Astrocyte (in vitro differentiated cells and primary cell): ENCODE measurements at regions not wholly inside any gene's neighbourhood (a gene's known extent, or its start where the extent isn't known, plus 50 kb on each side); places are given as distances from the start of the nearest gene placed in this dataset.

Source experiments
- DNase-seq: peaks from one replicate; pipeline ENCODE4 v3.0.0-alpha.2; 2010; ENCODE audit warnings: low read depth
- FAIRE-seq: peaks from 2 replicates; lab custom pipeline; 2011; peaks lifted over from hg19 to GRCh38; lab: Jason Lieb, UNC
- H2AFZ ChIP-seq: 2 replicates; pipeline ENCODE4 v1.6.0; 2012; ENCODE audit warnings: low read depth, low read length, inconsistent platforms
- H3K27ac ChIP-seq: 2 replicates; pipeline ENCODE4 v1.5.1; 2011; ENCODE audit warnings: low read depth, low read length, inconsistent platforms
- H3K27me3 ChIP-seq: 2 replicates; pipeline ENCODE4 v1.6.0; 2011; ENCODE audit warnings: low read length, inconsistent platforms; ENCODE audit not compliant: insufficient read depth
- H3K36me3 ChIP-seq: 2 replicates; pipeline ENCODE4 v1.5.1; 2011; ENCODE audit warnings: low read length, inconsistent platforms; ENCODE audit not compliant: insufficient read depth
- H3K4me1 ChIP-seq: 2 replicates; pipeline ENCODE4 v1.5.1; 2011; ENCODE audit warnings: low read length, inconsistent platforms; ENCODE audit not compliant: insufficient read depth
- H3K4me2 ChIP-seq: 2 replicates; pipeline ENCODE4 v1.6.0; 2012; ENCODE audit warnings: low read length, inconsistent platforms
- H3K4me3 ChIP-seq: 2 replicates; pipeline ENCODE4 v1.5.1; 2011; ENCODE audit warnings: low read depth, mild to moderate bottlenecking, low read length, inconsistent platforms; ENCODE audit not compliant: insufficient read depth
- H3K79me2 ChIP-seq: 2 replicates; pipeline ENCODE4 v1.6.0; 2012; ENCODE audit warnings: mild to moderate bottlenecking, low read length, inconsistent platforms; ENCODE audit not compliant: insufficient read depth
- H3K9ac ChIP-seq: 2 replicates; pipeline ENCODE4 v1.6.0; 2012; ENCODE audit warnings: mild to moderate bottlenecking, low read length, inconsistent platforms
- H3K9me3 ChIP-seq: 2 replicates; pipeline ENCODE4 v1.5.1; 2012; ENCODE audit warnings: low read depth, mild to moderate bottlenecking, low read length, inconsistent platforms; ENCODE audit not compliant: insufficient read depth
- H4K20me1 ChIP-seq: 2 replicates; pipeline ENCODE4 v1.6.0; 2012; ENCODE audit warnings: low read length, inconsistent platforms; ENCODE audit not compliant: insufficient read depth
- H3K27ac Mint-ChIP-seq: one replicate; pipeline ENCODE4 v1.8.0; 2021; ENCODE audit warnings: mild to moderate bottlenecking, mixed read lengths; ENCODE audit not compliant: unreplicated experiment
- H3K27me3 Mint-ChIP-seq: one replicate; pipeline ENCODE4 v1.8.0; 2021; ENCODE audit warnings: low read depth, mixed read lengths; ENCODE audit not compliant: unreplicated experiment
- H3K36me3 Mint-ChIP-seq: one replicate; pipeline ENCODE4 v1.8.0; 2021; ENCODE audit warnings: low read depth, mixed read lengths; ENCODE audit not compliant: unreplicated experiment
- H3K4me1 Mint-ChIP-seq: one replicate; pipeline ENCODE4 v1.8.0; 2021; ENCODE audit warnings: low read depth, mixed read lengths; ENCODE audit not compliant: unreplicated experiment
- H3K4me3 Mint-ChIP-seq: one replicate; pipeline ENCODE4 v1.8.0; 2021; ENCODE audit warnings: mild to moderate bottlenecking, moderate library complexity, mixed read lengths; ENCODE audit not compliant: unreplicated experiment
- H3K9me3 Mint-ChIP-seq: one replicate; pipeline ENCODE4 v1.8.0; 2021; ENCODE audit warnings: mild to moderate bottlenecking, mixed read lengths; ENCODE audit not compliant: unreplicated experiment
- CTCF ChIP-seq: IDR thresholded peaks from 2 replicates; pipeline ENCODE4 v1.5.1; 2011; ENCODE audit warnings: low read depth, mild to moderate bottlenecking, inconsistent platforms, low read length, moderate library complexity; ENCODE audit not compliant: insufficient read depth
- EZH2 ChIP-seq: IDR thresholded peaks from 2 replicates; pipeline ENCODE4 v1.6.1; 2012; ENCODE audit warnings: mild to moderate bottlenecking, low read length, inconsistent platforms; ENCODE audit not compliant: insufficient read depth

- Histone ChIP-seq H3K4me2 (no peak overlapping the region), H4K20me1 (no peaks in the 10 kb centered on the region), H3K27ac (no peak overlapping the region), H3K4me1 (no peaks in the 10 kb centered on the region), H3K9ac (no peak overlapping the region), H3K79me2 (no peaks in the 10 kb centered on the region), H2AFZ (no peak overlapping the region), H3K9me3 (no peaks in the 10 kb centered on the region), H3K36me3 (no peaks in the 10 kb centered on the region), H3K4me3 (no peak overlapping the region), H3K27me3 (no peaks in the 10 kb centered on the region)
- H3K4me1 Mint-ChIP-seq: peaks cover 4% of the 10 kb centered on the region
- no peak overlapping the region for H3K27ac Mint-ChIP-seq
- peaks cover 1% of the 10 kb centered on the region for H3K9me3 Mint-ChIP-seq
- no peak for DNase-seq
- TF ChIP-seq CTCF (no peak), EZH2 (no peak)
- no peaks in the 10 kb centered on the region for H3K36me3 Mint-ChIP-seq
- no peaks in the 10 kb centered on the region for H3K27me3 Mint-ChIP-seq
- H3K4me3 Mint-ChIP-seq: no peak overlapping the region
- FAIRE-seq: no peak
Observed at GRCh38 chr10:111131168-111131799, 54.5 kb downstream of the ADRA2A start.

GRCh38 chr10:111137007-111137406, 60.2 kb downstream of the ADRA2A start:
- H3K79me2 ChIP-seq: no peaks in the 10 kb centered on the region
- H3K9ac ChIP-seq: no peak overlapping the region
- H3K27ac ChIP-seq: no peak overlapping the region
- Mint-ChIP-seq H3K4me1 (no peaks in the 10 kb centered on the region), H3K36me3 (no peaks in the 10 kb centered on the region), H3K9me3 (peaks cover 2% of the 10 kb centered on the region), H3K4me3 (no peak overlapping the region), H3K27ac (no peak overlapping the region), H3K27me3 (peaks cover 8% of the 10 kb centered on the region)
- no peaks in the 10 kb centered on the region for H3K4me1 ChIP-seq
- H3K4me3 ChIP-seq: no peak overlapping the region
- no peak for TF ChIP-seq CTCF
- no peak for TF ChIP-seq EZH2
- no peak overlapping the region for H3K4me2 ChIP-seq
- DNase-seq (no peak), FAIRE-seq (no peak)
- no peak overlapping the region for H2AFZ ChIP-seq
- H3K36me3 ChIP-seq: no peaks in the 10 kb centered on the region
- H3K9me3 ChIP-seq: no peaks in the 10 kb centered on the region
- no peaks in the 10 kb centered on the region for H4K20me1 ChIP-seq
- no peaks in the 10 kb centered on the region for H3K27me3 ChIP-seq

GRCh38 chr10:111137587-111137986, 60.8 kb downstream of the ADRA2A start:
- H3K4me3 Mint-ChIP-seq: no peak overlapping the region
- no peaks in the 10 kb centered on the region for H3K79me2 ChIP-seq
- H3K27ac Mint-ChIP-seq: no peak overlapping the region

More at GRCh38 chr10:111137587-111137986, 60.8 kb downstream of the ADRA2A start:
- Mint-ChIP-seq H3K36me3 (no peaks in the 10 kb centered on the region), H3K4me1 (no peaks in the 10 kb centered on the region), H3K27me3 (peaks cover 11% of the 10 kb centered on the region), H3K9me3 (peaks cover 2% of the 10 kb centered on the region)
- Histone ChIP-seq H3K4me2 (no peak overlapping the region), H3K4me3 (no peak overlapping the region), H4K20me1 (no peaks in the 10 kb centered on the region), H3K27ac (no peak overlapping the region), H3K27me3 (no peaks in the 10 kb centered on the region), H3K9me3 (no peaks in the 10 kb centered on the region), H3K36me3 (no peaks in the 10 kb centered on the region), H3K4me1 (no peaks in the 10 kb centered on the region), H3K9ac (no peak overlapping the region), H2AFZ (no peak overlapping the region)
- FAIRE-seq: no peak
- TF ChIP-seq CTCF (no peak), EZH2 (no peak)
- no peak for DNase-seq
